ENCODE measurements at regions not wholly inside any gene's neighbourhood (a gene's known extent, or its start where the extent isn't known, plus 50 kb on each side); places are given as distances from the start of the nearest gene placed in this dataset.

DNA sequence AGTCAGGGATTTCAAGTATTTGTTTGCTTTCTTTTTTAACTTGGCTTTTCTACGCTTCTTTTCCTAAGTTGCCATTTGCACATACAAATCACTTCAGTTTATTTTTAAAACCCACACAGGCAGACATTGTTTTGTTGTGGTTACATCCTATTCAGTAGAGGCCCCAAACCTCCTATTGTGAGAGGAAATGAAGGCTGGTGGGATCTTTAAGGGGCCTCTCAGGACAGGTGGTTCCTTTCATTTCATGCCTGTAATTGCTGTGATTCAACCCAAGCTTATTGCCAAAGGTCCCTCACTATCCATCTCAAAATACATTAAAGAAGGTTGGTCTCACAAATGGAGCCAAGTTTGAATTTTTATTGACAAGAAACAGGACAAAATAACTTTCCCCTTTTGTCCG lies 257.1 kb downstream of the ADAMTS20 start:
- in situ Hi-C loops (cut with HindIII; ENCODE audit: low sequenced_read_pairs), result no loop called here

DNA sequence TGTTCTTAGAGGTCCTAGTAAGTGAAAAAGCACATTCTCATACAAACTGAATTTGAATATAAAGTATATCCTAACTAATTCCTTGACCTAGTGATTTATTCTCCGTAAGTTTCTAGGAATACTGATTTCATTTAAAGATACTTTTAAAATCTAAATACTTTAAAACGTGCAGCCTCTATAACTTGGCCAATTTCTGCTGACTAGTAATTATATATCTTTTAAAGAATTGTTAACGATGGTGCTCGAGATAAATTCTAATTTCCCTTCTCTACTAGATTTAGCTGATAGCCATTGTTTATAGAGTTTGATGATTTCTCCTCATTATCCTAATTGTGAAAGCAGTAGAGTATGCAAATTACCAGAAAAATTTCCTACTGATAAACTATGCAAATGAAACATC lies 257.9 kb downstream of the ADAMTS20 start:
- in situ Hi-C loops (cut with HindIII; ENCODE audit: low sequenced_read_pairs), result no loop called here

DNA sequence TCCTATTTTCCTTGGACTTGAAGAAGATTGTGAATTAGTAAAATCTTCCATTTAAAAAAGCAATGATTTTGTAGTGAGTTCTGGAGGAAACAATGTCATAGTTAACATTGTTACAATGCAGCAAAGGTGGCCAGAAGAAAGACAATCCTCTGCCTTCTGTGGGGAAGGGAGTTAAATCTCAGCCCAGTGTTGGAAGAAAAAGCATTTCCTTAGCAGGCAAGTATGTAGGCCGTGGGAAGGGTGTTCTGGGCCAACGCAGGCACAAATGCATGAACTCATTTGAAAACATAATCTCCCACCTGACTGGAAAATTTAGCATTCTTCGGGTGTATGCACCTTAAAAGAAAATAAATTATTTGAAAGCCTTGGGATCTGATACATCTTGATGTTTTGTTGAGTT lies 258.6 kb downstream of the ADAMTS20 start:
- in situ Hi-C loops (cut with HindIII; ENCODE audit: low sequenced_read_pairs), result no loop called here

DNA sequence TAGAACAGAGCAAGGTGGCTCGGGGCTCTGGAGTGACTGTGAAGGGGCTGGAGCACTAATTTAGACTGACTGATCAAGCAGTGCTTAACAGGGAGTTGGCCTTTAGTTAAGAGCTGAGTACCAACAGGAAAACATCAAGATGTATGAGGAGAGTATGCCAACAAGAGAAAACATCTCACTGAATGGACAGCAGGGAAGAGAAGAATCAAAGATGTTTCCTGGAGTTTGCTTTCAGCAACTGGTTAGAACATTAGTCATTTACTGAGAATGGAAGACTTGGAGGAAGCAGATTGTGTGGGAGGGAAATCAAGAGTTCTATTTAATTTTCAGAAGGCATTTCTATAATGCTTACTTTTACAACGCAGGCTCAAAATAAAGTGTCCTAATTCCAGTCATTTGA lies 259.3 kb downstream of the ADAMTS20 start:
- in situ Hi-C loops (cut with HindIII; ENCODE audit: low sequenced_read_pairs), result no loop called here

DNA sequence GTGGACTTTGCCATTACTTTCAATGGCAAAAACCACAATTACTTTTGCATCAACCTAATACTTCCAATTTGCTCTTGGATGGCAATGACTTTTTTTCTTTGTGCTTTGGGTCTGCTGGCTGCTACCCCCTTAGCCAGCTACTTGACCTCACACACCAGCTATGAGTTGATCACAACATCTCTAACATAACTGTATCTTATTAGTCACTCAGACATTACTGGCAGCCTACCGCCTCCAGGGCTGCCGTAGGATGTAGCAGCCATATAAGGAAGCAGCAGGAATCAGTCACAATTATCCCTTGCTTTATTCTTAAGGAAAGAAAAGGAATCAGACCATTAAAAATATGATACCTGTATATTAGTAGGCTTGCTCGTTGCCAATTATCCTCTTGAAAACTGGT lies 260.5 kb downstream of the ADAMTS20 start:
- in situ Hi-C loops (cut with HindIII; ENCODE audit: low sequenced_read_pairs), result no loop called here

DNA sequence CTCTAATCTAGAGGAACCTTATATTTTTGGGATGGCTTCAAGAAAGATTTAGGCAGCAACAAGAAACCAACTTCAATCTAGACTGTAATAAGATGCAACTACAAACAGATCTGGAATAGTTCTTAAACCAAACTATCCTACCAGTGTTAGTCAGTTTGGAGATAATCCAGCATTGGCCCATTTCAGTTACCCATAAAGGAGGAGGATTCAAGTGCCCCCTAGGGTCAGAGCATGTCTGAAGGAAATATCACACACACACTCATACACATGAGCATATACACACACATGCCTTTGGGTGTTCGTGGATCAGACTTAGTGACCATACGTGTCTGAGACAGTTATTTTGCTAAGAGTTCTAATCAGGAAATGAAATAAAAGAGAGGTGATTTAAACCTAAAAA lies 261.2 kb downstream of the ADAMTS20 start:
- in situ Hi-C loops (cut with HindIII; ENCODE audit: low sequenced_read_pairs), result no loop called here

DNA sequence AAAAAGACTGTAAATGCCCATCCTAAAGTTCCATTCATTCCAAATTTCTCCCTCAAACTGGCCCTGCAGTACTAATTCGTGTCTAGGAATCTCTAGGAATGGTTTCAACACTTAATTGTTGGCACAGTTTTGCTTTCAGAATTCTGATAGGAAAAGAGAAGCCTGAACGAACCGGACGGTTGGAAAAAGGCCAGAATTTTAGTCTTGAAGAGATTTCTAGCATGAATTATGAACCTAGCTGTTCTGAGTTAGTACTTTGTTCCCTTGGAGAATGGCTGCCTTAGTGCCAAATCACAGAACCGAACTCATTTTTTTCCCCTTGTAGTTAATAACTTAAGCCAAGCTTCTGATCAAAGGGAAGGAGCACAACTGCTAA lies 262.6 kb downstream of the ADAMTS20 start:
- in situ Hi-C loops (cut with HindIII; ENCODE audit: low sequenced_read_pairs), result loop anchor here (10.0 kb wide), 1 partner anchor 795 kb away; no protein-coding TSS in a partner anchor

DNA sequence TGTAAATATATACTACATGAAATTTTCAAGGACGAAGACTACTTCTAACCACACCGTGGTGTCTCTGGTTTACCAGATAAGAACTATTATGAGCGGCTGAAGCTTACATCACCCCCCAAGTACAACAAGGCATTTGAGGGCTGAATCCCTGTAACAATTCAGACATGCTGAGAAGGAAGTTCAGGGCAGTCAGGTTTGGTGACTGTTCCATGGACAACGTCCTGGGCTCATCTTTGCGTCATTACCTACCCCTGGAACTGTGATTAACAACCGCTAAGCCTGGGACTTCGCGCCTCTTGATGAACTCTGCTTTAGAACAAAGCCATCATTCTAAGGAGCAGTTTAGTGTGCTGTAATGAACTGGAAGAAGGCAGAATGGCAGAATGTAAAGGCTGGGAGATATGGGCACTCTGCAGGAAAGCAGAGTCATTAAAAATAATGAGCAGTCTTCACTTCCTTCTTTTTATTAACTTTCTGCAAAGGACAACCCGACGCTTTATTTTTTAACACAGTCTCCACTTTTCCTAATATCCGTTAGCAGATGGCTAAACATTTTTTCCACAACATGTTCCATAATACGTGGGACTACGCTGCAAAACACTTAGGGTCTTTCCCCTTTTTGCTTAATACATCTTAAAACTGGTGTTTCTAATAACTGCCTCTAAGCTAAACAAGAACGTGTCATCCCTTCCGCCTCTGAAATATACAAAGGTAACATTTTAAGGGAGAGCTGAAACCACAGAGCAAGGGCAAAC lies 263.2 kb downstream of the ADAMTS20 start:
- in situ Hi-C loops (cut with HindIII; ENCODE audit: low sequenced_read_pairs), result loop anchor here (10.0 kb wide), 1 partner anchor 794 kb away; no protein-coding TSS in a partner anchor

DNA sequence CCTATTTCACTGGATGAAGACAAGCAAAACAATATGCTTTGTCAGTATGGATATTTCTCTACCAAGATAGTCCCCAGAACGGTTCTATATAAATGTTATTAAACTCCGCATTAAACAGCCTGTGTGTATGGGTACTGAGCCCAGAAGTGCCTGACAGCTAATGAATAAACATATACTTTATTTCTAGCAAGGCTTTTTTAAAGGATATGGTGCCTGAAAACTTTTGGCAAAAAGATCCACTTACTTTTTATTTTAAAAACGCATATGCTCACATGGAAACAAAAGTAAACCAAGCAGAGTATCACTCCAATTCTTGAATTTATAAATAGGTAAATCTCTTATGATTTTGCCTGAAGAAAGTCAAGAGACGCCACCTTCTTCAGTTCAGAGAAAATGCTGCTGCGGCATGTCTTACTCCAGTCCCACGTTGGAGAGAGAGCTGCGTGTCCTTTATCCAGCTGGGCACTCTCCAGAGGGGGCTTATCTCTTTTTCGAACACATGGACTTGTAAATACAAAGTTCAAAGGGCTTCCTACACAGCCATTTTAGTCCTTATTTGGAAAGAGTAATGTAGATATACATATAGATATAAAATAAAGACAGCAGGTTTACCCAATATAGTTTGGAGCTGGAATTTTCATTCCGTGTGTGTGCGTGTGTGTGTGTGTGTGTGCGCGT lies 264.2 kb downstream of the ADAMTS20 start:
- in situ Hi-C loops (cut with HindIII; ENCODE audit: low sequenced_read_pairs), result loop anchor here (10.0 kb wide), 1 partner anchor 793 kb away; no protein-coding TSS in a partner anchor

DNA sequence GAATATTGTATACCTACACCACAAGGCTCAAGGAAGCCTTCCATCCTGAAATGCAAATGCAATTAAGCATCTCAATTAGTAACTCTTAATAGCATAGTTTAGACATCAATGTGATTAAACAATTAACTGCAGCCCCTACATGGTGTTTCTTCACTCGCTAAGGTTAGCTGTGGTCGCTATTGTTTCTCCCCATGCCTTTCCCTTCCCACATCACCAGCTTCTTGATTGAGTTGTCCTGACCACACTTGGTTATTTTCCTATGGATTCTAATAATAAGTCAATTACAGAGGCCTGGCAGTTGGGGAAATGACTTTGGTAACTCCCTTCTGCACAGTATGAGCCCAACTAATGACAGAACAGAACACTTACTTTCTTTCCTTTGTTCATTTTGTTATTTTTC lies 265.0 kb downstream of the ADAMTS20 start:
- in situ Hi-C loops (cut with HindIII; ENCODE audit: low sequenced_read_pairs), result loop anchor here (10.0 kb wide), 1 partner anchor 792 kb away; no protein-coding TSS in a partner anchor

DNA sequence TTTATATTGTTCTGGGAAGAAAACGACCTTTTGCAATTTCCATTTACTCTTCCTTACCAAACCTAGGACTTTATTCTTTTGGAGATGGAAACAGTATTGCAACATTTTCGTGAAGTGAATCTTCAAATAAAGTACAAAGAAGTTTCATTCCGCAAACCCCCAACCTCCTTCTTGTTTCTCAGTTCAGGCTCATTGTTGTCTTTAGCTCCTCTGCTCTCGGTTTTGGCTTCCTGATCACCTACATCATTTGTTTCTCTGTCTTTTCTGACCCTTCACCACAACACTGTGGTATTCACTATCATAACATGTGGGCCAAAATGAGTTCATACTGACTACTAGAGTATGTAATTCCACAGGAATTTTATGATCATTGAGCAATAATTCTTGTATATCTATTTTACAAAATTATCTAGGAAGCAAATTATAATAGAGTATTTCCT lies 266.8 kb downstream of the ADAMTS20 start:
- in situ Hi-C loops (cut with HindIII; ENCODE audit: low sequenced_read_pairs), result loop anchor here (10.0 kb wide), 1 partner anchor 790 kb away; no protein-coding TSS in a partner anchor

DNA sequence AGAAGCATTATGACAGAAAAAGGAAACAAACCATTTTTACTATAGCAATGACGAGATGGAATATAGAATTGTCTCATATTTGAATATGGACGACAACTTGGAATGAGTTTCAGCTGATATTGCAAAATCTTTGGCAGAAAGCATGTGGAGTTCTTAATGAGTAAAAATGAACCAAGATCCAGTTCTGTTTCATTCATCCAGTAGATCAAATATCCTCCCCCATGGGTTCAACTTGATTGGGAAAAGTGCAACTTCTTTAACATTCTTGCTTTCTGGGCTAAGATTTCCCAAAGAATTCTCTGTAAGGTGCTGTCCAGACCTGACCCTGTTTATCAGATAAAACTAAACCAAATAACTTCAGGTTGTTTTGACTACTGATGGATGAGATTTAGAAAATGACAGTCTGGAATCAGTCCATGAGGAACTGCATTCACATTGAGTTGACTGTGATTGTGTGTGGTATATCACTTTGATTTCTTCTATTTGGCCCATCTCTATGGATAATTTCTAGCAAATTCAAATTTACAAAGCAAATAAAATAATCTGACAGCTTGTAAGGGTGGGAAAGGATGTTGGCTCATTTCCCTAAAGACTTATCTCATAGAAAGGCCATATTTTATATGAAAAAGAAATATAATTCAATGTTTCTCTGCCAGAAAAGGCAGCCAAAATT lies 267.4 kb downstream of the ADAMTS20 start:
- in situ Hi-C loops (cut with HindIII; ENCODE audit: low sequenced_read_pairs), result loop anchor here (10.0 kb wide), 1 partner anchor 790 kb away; no protein-coding TSS in a partner anchor

DNA sequence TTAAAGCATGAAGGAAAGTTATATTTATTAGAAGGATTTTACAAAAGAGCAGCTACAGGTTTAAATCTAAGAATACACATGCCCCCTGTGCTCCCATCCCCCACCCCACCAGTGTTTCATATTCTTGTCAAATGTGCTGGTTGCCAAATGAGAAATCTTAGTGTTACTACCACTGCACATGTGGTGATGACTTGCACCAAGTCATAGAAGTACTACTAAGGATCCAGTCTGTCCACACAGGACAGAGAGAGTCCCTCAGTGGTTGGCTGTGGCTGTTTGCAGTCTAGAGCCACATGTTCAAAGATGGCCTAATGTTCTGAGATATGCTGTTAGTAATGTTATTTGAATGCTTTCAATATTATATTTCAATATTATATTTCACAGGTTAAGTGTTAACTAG lies 268.8 kb downstream of the ADAMTS20 start:
- in situ Hi-C loops (cut with HindIII; ENCODE audit: low sequenced_read_pairs), result loop anchor here (10.0 kb wide), 1 partner anchor 788 kb away; no protein-coding TSS in a partner anchor

DNA sequence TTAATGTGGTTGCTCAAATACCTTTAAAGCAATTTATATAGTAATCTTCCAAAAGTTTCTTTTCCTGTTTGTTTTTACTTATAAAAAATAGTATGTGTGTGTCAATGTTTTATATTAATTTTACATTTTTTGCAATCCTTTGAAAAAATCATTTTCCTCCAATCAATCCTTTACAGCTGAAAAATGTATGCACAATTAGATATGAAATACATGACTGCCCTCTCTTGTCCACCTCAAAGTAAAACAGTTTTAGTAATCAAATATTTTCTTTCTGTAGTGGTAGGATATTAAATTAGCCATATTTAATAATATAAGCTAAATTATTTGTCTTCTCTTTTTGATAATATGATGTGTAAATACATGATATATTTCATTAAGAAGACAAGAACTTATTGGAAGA lies 269.9 kb downstream of the ADAMTS20 start:
- in situ Hi-C loops (cut with HindIII; ENCODE audit: low sequenced_read_pairs), result loop anchor here (10.0 kb wide), 1 partner anchor 787 kb away; no protein-coding TSS in a partner anchor

DNA sequence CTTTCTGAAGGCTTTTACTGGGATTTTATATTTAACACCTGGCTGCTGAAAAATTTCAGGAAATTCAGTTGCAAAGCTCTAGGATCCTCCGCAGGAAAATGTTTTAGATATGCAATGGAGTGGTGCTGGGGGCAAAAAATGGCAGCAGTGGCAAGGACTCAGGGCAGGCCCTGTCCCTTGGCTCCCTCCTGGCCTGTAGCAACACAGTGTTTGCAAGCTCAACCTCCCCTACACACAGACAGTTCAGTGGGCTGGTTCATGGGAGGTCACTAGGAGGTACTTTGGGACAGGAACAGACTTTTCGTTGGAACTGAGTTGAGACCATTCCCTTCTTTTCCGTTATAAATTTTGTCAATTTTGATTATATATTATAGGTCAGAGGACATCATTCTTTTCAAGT lies 270.4 kb downstream of the ADAMTS20 start:
- in situ Hi-C loops (cut with HindIII; ENCODE audit: low sequenced_read_pairs), result loop anchor here (10.0 kb wide), 1 partner anchor 787 kb away; no protein-coding TSS in a partner anchor

DNA sequence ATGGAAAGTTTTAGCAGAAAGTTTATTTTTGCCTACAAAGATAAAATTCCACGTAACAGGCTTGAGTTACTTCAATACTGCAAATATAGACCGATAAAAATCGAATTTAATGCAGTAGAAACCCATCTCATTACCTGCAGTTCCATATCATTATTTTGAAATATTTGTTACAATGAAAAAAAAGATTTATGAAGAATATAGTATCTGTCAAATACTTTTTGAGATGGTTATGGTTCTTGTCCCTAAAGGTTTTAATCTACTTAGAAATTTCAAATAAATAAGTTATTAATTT lies 273.5 kb downstream of the ADAMTS20 start:
- in situ Hi-C loops (cut with HindIII; ENCODE audit: low sequenced_read_pairs), result no loop called here

DNA sequence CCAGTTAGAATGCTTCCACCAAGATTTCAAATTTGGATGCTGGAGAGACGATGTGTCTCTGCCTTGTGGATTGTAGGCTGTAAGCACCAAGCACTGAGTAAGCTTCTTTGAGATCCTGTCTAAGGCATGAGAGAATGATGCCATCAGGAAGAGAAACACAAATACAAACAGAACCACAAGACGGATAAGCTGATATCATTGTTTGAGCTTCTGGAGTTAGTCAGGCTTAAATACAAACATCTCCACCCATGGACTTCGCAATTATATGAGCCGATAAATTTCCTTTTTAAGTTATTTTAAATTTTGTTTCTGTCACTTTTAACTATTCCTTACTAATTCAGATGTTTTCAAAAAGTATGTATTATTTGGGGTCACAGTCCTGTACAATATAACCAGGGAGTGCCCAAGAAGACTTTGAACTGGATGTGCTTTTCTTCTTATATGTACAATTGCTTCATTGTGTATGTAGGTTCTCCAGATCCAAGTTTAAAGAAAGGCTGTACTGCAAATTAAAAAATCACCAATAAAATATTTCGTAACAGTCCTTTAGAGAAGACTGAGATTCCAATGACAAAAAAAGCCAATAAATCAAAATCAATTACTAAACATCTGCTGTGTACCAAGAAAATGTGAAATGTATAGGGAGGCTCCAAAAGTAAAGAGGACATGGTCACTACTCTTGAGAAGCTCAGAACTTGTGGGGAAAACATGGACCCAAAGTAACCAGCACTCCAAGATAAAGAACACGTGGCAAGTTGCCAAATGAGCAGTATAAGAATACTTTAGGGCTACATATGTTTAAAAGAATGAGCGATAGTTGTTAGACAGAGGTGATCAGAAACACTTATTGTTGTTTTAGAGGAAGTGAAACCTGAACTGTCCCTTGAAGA lies 274.1 kb downstream of the ADAMTS20 start:
- in situ Hi-C loops (cut with HindIII; ENCODE audit: low sequenced_read_pairs), result no loop called here

DNA sequence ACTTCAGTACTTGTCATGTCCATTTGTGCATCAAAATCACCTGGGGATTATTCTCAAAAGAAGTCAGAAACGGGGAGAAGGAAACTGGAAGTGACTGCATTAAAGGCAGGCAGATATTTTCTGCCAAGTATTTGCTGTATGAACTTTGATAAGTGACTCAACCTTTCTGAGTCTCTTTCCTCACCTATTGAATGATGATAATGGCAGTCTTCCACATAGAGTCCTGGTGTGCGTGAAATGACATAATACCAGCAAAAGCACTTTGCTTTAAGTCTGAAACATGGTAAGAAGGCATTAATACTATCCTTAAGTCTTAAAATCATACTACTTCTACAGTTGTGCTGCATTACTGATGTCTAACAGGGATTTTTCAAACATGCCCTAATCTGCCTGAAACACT lies 278.5 kb downstream of the ADAMTS20 start:
- in situ Hi-C loops (cut with HindIII; ENCODE audit: low sequenced_read_pairs), result no loop called here

DNA sequence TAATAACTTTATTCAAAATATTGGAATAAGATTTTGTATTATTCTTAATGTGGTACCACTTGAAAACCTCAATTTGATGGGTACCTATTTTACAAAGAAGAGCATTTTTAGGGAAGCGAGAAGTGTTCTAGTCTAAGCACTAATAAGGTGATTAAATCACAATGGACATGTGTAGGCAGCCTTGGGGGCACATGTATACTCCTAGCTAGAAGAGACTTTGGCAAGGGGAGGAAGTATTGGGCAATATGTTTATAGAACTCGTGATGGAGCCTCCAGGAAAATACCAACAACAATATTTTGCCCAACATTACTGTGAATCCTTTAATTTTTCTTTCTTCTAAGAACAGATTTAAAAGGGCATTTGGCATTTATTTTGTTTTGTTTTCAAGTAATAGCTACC lies 280.3 kb downstream of the ADAMTS20 start:
- in situ Hi-C loops (cut with HindIII; ENCODE audit: low sequenced_read_pairs), result no loop called here

DNA sequence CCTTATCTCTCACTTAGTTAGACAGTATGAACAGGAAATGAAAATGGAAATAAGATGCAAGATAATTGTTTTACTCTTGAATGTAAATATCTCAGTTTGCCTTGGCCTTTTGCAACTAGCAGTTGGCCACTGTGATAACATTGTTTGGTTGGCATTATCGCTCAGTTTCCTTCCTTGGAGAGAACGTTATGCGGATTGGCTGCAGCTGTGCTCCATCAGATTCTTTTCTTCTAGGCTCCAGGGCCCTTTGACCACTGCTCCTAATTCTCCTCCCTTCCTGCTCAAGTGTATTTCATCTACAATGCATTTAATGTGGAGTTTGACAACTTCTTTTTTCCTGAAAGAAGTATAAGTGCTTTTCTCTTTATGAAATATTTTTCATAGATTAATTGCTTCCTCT lies 284.2 kb downstream of the ADAMTS20 start:
- in situ Hi-C loops (cut with HindIII; ENCODE audit: low sequenced_read_pairs), result no loop called here

DNA sequence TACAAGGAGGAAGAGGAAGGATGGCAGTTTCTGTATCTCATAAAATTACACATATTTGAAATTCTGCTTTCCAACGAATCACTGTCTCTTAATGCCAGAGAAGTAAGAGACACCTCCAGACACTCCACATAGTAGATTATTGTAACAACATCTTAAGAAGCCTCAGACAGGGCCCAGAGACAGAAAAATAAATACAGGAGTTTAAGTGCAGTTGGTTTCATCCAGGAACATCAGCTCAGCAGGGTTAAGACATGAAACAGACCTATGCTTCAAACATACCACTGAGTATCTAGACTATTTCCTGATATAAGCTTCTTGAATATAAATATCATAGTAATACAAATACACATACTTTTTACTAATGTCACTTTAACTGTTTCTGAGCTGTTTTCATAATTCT lies 290.3 kb downstream of the ADAMTS20 start:
- in situ Hi-C loops (cut with HindIII; ENCODE audit: low sequenced_read_pairs), result no loop called here
